ENCODE measurements at regions not wholly inside any gene's neighbourhood (a gene's known extent, or its start where the extent isn't known, plus 50 kb on each side); places are given as distances from the start of the nearest gene placed in this dataset.

GRCh38 chr10:110376021-110376766 is 71.5 kb upstream of the SMNDC1 start:
- Histone ChIP-seq H3K79me2 (ENCODE audit: insufficient read depth, low read length) (no peaks in the 10 kb centered on the region), H3K4me3 (replicated peaks in 1 of 3; ENCODE audit: insufficient read depth in 1 of 3, low read depth in 2 of 3, low read length in 3 of 3) (peak overlapping the region in 1 of 3 experiments; percentile 30; a peak in 1 of 6 replicates), H3K4me2 (ENCODE audit: low read depth, low read length) (peak overlapping the region; percentile 31), H4K20me1 (ENCODE audit: insufficient read depth, low read length) (no peaks in the 10 kb centered on the region), H3K27me3 (ENCODE audit: control insufficient read depth in 1 of 2, insufficient read depth in 2 of 2, low read length in 2 of 2) (peaks cover 0 to 9% of the 10 kb centered on the region in 2 experiments; a peak in 2 of 5 replicates), H3K9ac (ENCODE audit: insufficient read depth, low read depth, low read length) (no peak overlapping the region), H3K27ac (ENCODE audit: extremely low read length, insufficient read depth, low read length) (no peak overlapping the region), H2AFZ (ENCODE audit: low read length) (no peak overlapping the region), H3K4me1 (ENCODE audit: insufficient read depth, low read length) (peaks cover 21% of the 10 kb centered on the region), H3K9me3 (ENCODE audit: low read length) (no peaks in the 10 kb centered on the region), H3K36me3 (replicated peaks in 1 of 2; ENCODE audit: control insufficient read depth in 1 of 2, insufficient read depth in 2 of 2, low read length in 2 of 2) (no peaks in the 10 kb centered on the region)
- intact Hi-C loops (cut with micrococcal nuclease; ENCODE audit: unreplicated experiment) (no loop called here), in situ Hi-C loops (cut with HindIII; ENCODE audit: extremely low pct_ligation_motif_present, low pct_unique_long_range_greater_than_20kb) (no loop called here)
- FAIRE-seq: no peak
- no TSS peak for BruUV-seq (replicated peaks)
- ChIA-PET CTCF (ENCODE audit: low intra/inter-chr PET ratio, low total read pairs) (no interaction called here), POLR2A (no interaction called here)
- peak; percentile 88 for ATAC-seq
- WGBS (ENCODE audit: low lambda C conversion rate): 31% methylated on average over 13 of the region's 21 CpGs
- peak; percentile 43 for DNase-seq (ENCODE audit: low spot score)
- TF ChIP-seq ZNF484 (CRISPR knock-in tag; IDR thresholded peaks at IDR 0.05; ENCODE audit: borderline replicate concordance, low read depth): no peak
- TF ChIP-seq, protein P1, sequence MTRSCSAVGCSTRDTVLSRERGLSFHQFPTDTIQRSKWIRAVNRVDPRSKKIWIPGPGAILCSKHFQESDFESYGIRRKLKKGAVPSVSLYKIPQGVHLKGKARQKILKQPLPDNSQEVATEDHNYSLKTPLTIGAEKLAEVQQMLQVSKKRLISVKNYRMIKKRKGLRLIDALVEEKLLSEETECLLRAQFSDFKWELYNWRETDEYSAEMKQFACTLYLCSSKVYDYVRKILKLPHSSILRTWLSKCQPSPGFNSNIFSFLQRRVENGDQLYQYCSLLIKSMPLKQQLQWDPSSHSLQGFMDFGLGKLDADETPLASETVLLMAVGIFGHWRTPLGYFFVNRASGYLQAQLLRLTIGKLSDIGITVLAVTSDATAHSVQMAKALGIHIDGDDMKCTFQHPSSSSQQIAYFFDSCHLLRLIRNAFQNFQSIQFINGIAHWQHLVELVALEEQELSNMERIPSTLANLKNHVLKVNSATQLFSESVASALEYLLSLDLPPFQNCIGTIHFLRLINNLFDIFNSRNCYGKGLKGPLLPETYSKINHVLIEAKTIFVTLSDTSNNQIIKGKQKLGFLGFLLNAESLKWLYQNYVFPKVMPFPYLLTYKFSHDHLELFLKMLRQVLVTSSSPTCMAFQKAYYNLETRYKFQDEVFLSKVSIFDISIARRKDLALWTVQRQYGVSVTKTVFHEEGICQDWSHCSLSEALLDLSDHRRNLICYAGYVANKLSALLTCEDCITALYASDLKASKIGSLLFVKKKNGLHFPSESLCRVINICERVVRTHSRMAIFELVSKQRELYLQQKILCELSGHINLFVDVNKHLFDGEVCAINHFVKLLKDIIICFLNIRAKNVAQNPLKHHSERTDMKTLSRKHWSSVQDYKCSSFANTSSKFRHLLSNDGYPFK (CRISPR knock-in tag; IDR thresholded peaks at IDR 0.05; ENCODE audit: borderline replicate concordance): 0 out of 2 replicates have a peak, but pooled peaks have one; percentile 13
- peak; percentile 13; the same call in 1 of the 2 replicates for TF ChIP-seq FOSL2 (CRISPR knock-in tag; IDR thresholded peaks at IDR 0.05)
- TF ChIP-seq NCOA2 (CRISPR knock-in tag; IDR thresholded peaks at IDR 0.05): peak; percentile 59; the same call in 1 of the 2 replicates
- TF ChIP-seq, protein P2, sequence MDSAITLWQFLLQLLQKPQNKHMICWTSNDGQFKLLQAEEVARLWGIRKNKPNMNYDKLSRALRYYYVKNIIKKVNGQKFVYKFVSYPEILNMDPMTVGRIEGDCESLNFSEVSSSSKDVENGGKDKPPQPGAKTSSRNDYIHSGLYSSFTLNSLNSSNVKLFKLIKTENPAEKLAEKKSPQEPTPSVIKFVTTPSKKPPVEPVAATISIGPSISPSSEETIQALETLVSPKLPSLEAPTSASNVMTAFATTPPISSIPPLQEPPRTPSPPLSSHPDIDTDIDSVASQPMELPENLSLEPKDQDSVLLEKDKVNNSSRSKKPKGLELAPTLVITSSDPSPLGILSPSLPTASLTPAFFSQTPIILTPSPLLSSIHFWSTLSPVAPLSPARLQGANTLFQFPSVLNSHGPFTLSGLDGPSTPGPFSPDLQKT (CRISPR knock-in tag; IDR thresholded peaks at IDR 0.05; ENCODE audit: borderline replicate concordance): no peak
- TF ChIP-seq ZNF670 (CRISPR knock-in tag; IDR thresholded peaks at IDR 0.05; ENCODE audit: borderline replicate concordance): peak; percentile 27; the same call in 1 of the 2 replicates
- TF ChIP-seq ZNF770 (CRISPR knock-in tag; IDR thresholded peaks at IDR 0.05): no peak
- TF ChIP-seq HBP1 (CRISPR knock-in tag; IDR thresholded peaks at IDR 0.05; ENCODE audit: low read depth): no peak
- no peak for TF ChIP-seq SCMH1 (CRISPR knock-in tag; IDR thresholded peaks at IDR 0.05; ENCODE audit: borderline replicate concordance)
- TF ChIP-seq CENPX (CRISPR knock-in tag; IDR thresholded peaks at IDR 0.05): no peak
- 0 out of 2 replicates have a peak, but pooled peaks have one; percentile 15 for TF ChIP-seq ZNF556 (CRISPR knock-in tag; IDR thresholded peaks at IDR 0.05; ENCODE audit: borderline replicate concordance)
- TF ChIP-seq ZNF292 (CRISPR knock-in tag; IDR thresholded peaks at IDR 0.05; ENCODE audit: borderline replicate concordance, low read depth): no peak
- no peak for TF ChIP-seq ZBTB8A (CRISPR knock-in tag; IDR thresholded peaks at IDR 0.05; ENCODE audit: borderline replicate concordance, low read depth)
- no peak for TF ChIP-seq DBP (CRISPR knock-in tag; IDR thresholded peaks at IDR 0.05; ENCODE audit: not compliant biosample characterization)

All from HepG2 (cell line).